ENCODE measurements at regions not wholly inside any gene's neighbourhood (a gene's known extent, or its start where the extent isn't known, plus 50 kb on each side); places are given as distances from the start of the nearest gene placed in this dataset.

GRCh38 chr4:18859468-18859867, 837.9 kb upstream of the LCORL start:
- Histone ChIP-seq H3K4me3 (ENCODE audit: low read length, poor library complexity, severe bottlenecking) (no peak overlapping the region), H3K4me1 (ENCODE audit: insufficient read depth, low read length, poor library complexity, severe bottlenecking) (no peaks in the 10 kb centered on the region), H4K20me1 (ENCODE audit: insufficient read depth, low read length, poor library complexity, severe bottlenecking) (no peaks in the 10 kb centered on the region), H3K27me3 (ENCODE audit: insufficient read depth, low read length, poor library complexity, severe bottlenecking) (no peaks in the 10 kb centered on the region), H3K9ac (ENCODE audit: low read depth, low read length, poor library complexity, severe bottlenecking) (no peak overlapping the region), H3K36me3 (ENCODE audit: insufficient read depth, low read length) (no peaks in the 10 kb centered on the region), H2AFZ (ENCODE audit: low read length) (no peak overlapping the region), H3K4me2 (ENCODE audit: low read depth, low read length, poor library complexity, severe bottlenecking) (no peak overlapping the region), H3K9me2 (replicated peaks; ENCODE audit: low read depth, low read length) (no peaks in the 10 kb centered on the region), H3K9me3 (ENCODE audit: insufficient read depth, low read depth, low read length) (no peaks in the 10 kb centered on the region), H3K79me2 (ENCODE audit: insufficient read depth, low read length) (no peaks in the 10 kb centered on the region), H3F3A (ENCODE audit: low read depth) (no peaks in the 10 kb centered on the region)
- TF ChIP-seq EZH2phosphoT487 (IDR thresholded peaks at IDR 0.05; ENCODE audit: borderline replicate concordance) (no peak), CTCF (conservative IDR thresholded peaks at IDR 0.05; ENCODE audit: low read length) (no peak)

- no peaks in the 10 kb centered on the region for H3K36me3 ChIP-seq (ENCODE audit: insufficient read depth, low read length)
- no peak overlapping the region for H3K4me2 ChIP-seq (ENCODE audit: low read depth, low read length, poor library complexity, severe bottlenecking)
- H3K4me3 ChIP-seq (ENCODE audit: low read length, poor library complexity, severe bottlenecking) = no peak overlapping the region
- no peaks in the 10 kb centered on the region for H3F3A ChIP-seq (ENCODE audit: low read depth)
- H3K4me1 ChIP-seq (ENCODE audit: insufficient read depth, low read length, poor library complexity, severe bottlenecking) = no peaks in the 10 kb centered on the region
- TF ChIP-seq CTCF (conservative IDR thresholded peaks at IDR 0.05; ENCODE audit: low read length) = no peak
- TF ChIP-seq EZH2phosphoT487 (IDR thresholded peaks at IDR 0.05; ENCODE audit: borderline replicate concordance) = no peak
- H3K79me2 ChIP-seq (ENCODE audit: insufficient read depth, low read length) = no peaks in the 10 kb centered on the region
- no peak overlapping the region for H2AFZ ChIP-seq (ENCODE audit: low read length)
- no peaks in the 10 kb centered on the region for H3K27me3 ChIP-seq (ENCODE audit: insufficient read depth, low read length, poor library complexity, severe bottlenecking)
- no peak overlapping the region for H3K9ac ChIP-seq (ENCODE audit: low read depth, low read length, poor library complexity, severe bottlenecking)
- no peaks in the 10 kb centered on the region for H3K9me3 ChIP-seq (ENCODE audit: insufficient read depth, low read depth, low read length)
- no peaks in the 10 kb centered on the region for H4K20me1 ChIP-seq (ENCODE audit: insufficient read depth, low read length, poor library complexity, severe bottlenecking)
- no peaks in the 10 kb centered on the region for H3K9me2 ChIP-seq (replicated peaks; ENCODE audit: low read depth, low read length)
Measured at GRCh38 chr4:18858229-18858922, 836.8 kb upstream of the LCORL start.

- TF ChIP-seq EZH2phosphoT487 (IDR thresholded peaks at IDR 0.05; ENCODE audit: borderline replicate concordance) (no peak), CTCF (conservative IDR thresholded peaks at IDR 0.05; ENCODE audit: low read length) (no peak)
- H4K20me1 ChIP-seq (ENCODE audit: insufficient read depth, low read length, poor library complexity, severe bottlenecking) = no peaks in the 10 kb centered on the region
- H3K79me2 ChIP-seq (ENCODE audit: insufficient read depth, low read length) = no peaks in the 10 kb centered on the region
- H3K4me1 ChIP-seq (ENCODE audit: insufficient read depth, low read length, poor library complexity, severe bottlenecking) = no peaks in the 10 kb centered on the region
- no peaks in the 10 kb centered on the region for H3K36me3 ChIP-seq (ENCODE audit: insufficient read depth, low read length)
- H2AFZ ChIP-seq (ENCODE audit: low read length) = no peak overlapping the region
- H3K4me3 ChIP-seq (ENCODE audit: low read length, poor library complexity, severe bottlenecking) = no peak overlapping the region
- H3K4me2 ChIP-seq (ENCODE audit: low read depth, low read length, poor library complexity, severe bottlenecking) = no peak overlapping the region
- no peaks in the 10 kb centered on the region for H3F3A ChIP-seq (ENCODE audit: low read depth)
- H3K27me3 ChIP-seq (ENCODE audit: insufficient read depth, low read length, poor library complexity, severe bottlenecking) = no peaks in the 10 kb centered on the region
- no peaks in the 10 kb centered on the region for H3K9me2 ChIP-seq (replicated peaks; ENCODE audit: low read depth, low read length)
- no peaks in the 10 kb centered on the region for H3K9me3 ChIP-seq (ENCODE audit: insufficient read depth, low read depth, low read length)
- H3K9ac ChIP-seq (ENCODE audit: low read depth, low read length, poor library complexity, severe bottlenecking) = no peak overlapping the region
Measured at GRCh38 chr4:18850867-18851266, 829.3 kb upstream of the LCORL start.

Data from Loucy (cell line).